Testis (tissue), 2 donors: ENCODE measurements at regions not wholly inside any gene's neighbourhood (a gene's known extent, or its start where the extent isn't known, plus 50 kb on each side); places are given as distances from the start of the nearest gene placed in this dataset.

Source experiments
- DNase-seq: peaks from one replicate; pipeline ENCODE4 v3.0.0-alpha.2; 2019
- H3K27ac ChIP-seq, 2 donors: fragments of 200-600 bp; sonication (generic); one replicate each; pipeline ENCODE4 v1.5.1; 2019
- H3K27me3 ChIP-seq: fragments of 200-600 bp; sonication (generic); one replicate; pipeline ENCODE4 v1.5.1; 2019
- H3K36me3 ChIP-seq: fragments of 200-600 bp; sonication (generic); one replicate; pipeline ENCODE4 v1.5.1; 2017; ENCODE audit warnings: low read depth; ENCODE audit errors: missing control alignments
- H3K4me1 ChIP-seq: fragments of 200-600 bp; sonication (generic); one replicate; pipeline ENCODE4 v1.5.1; 2019
- H3K4me3 ChIP-seq, 2 donors: fragments of 200-600 bp; sonication (generic); one replicate each; pipeline ENCODE4 v1.5.1; 2017 to 2019
- H3K9me3 ChIP-seq: fragments of 200-600 bp; sonication (generic); one replicate; pipeline ENCODE4 v1.5.1; 2017
- CTCF ChIP-seq, 3 experiments: fragments of 450-650 bp in 2 of 3; fragments of 200-600 bp in 1 of 3; sonication (generic) in 1 of 3; IDR thresholded peaks; one replicate each; pipeline ENCODE4 v1.5.1; 2016 to 2019; ENCODE audit warnings: antibody characterized with exemption in 3 of 3, mild to moderate bottlenecking in 2 of 3, moderate library complexity in 1 of 3
- POLR2A ChIP-seq: fragments of 450-650 bp; IDR thresholded peaks from one replicate; pipeline ENCODE4 v1.6.1; 2017; ENCODE audit warnings: antibody characterized with exemption, mild to moderate bottlenecking, moderate library complexity
- WGBS, 2 donors: methylation state at CpG; one replicate each; pipeline ENCODE4 v1.1.5; 2018; 5-methylcytosine and 5-hydroxymethylcytosine counted together
- intact Hi-C: fragments of 100-400 bp; cut with DNase I; formaldehyde crosslinking; loops from one replicate; pipeline ENCODE4 v1.15.1; 2023; ENCODE audit warnings: low total_unique reads

- H3K36me3 ChIP-seq = no peaks in the 10 kb centered on the region
- DNase-seq = no peak
- H3K4me1 ChIP-seq = no peaks in the 10 kb centered on the region
- no peak overlapping the region for H3K27ac ChIP-seq
- no peak for TF ChIP-seq CTCF (IDR thresholded peaks at IDR 0.05)
- no peak for TF ChIP-seq POLR2A
- 42 to 66% methylated on average over 4 of the region's 4 CpGs for WGBS, 2 donors
- H3K9me3 ChIP-seq = no peaks in the 10 kb centered on the region
- intact Hi-C loops = no loop called here
- H3K27me3 ChIP-seq = no peaks in the 10 kb centered on the region
- no peak overlapping the region for H3K4me3 ChIP-seq
Measured at GRCh38 chr2:49404108-49404507, 249.8 kb upstream of the FSHR start.

- DNase-seq = no peak
- Histone ChIP-seq H3K9me3 (no peaks in the 10 kb centered on the region), H3K27ac (no peak overlapping the region), H3K36me3 (no peaks in the 10 kb centered on the region), H3K4me3 (no peak overlapping the region), H3K27me3 (no peaks in the 10 kb centered on the region), H3K4me1 (no peaks in the 10 kb centered on the region)
- TF ChIP-seq CTCF (IDR thresholded peaks at IDR 0.05) (no peak), POLR2A (no peak)
- 62 to 64% methylated on average over 2 of the region's 2 CpGs for WGBS, 2 donors
- intact Hi-C loops = no loop called here
Measured at GRCh38 chr2:49403637-49404036, 249.3 kb upstream of the FSHR start.

GRCh38 chr2:49379406-49379805, 225.1 kb upstream of the FSHR start:
- intact Hi-C loops = no loop called here
- H3K36me3 ChIP-seq = no peaks in the 10 kb centered on the region
- 35 to 50% methylated on average over 1 of the region's 1 CpG for WGBS, 2 donors
- H3K4me1 ChIP-seq = no peaks in the 10 kb centered on the region
- no peaks in the 10 kb centered on the region for H3K9me3 ChIP-seq
- DNase-seq = no peak
- no peak overlapping the region for H3K4me3 ChIP-seq
- H3K27ac ChIP-seq = no peak overlapping the region
- H3K27me3 ChIP-seq = no peaks in the 10 kb centered on the region
- TF ChIP-seq CTCF (IDR thresholded peaks at IDR 0.05) (no peak), POLR2A (no peak)

GRCh38 chr2:49371128-49371701, 216.9 kb upstream of the FSHR start:
- Histone ChIP-seq H3K9me3 (no peaks in the 10 kb centered on the region), H3K27ac (no peak overlapping the region), H3K36me3 (no peaks in the 10 kb centered on the region), H3K4me1 (no peaks in the 10 kb centered on the region), H3K27me3 (no peaks in the 10 kb centered on the region), H3K4me3 (no peak overlapping the region)
- no peak for DNase-seq
- TF ChIP-seq POLR2A = no peak
- no peak for TF ChIP-seq CTCF (IDR thresholded peaks at IDR 0.05)
- intact Hi-C loops = no loop called here

- H3K27ac ChIP-seq = no peak overlapping the region
- no peaks in the 10 kb centered on the region for H3K36me3 ChIP-seq
- no peaks in the 10 kb centered on the region for H3K4me1 ChIP-seq
- no peaks in the 10 kb centered on the region for H3K9me3 ChIP-seq
- WGBS, 2 donors = 80 to 85% methylated on average over 6 of the region's 6 CpGs
- intact Hi-C loops = no loop called here
- H3K27me3 ChIP-seq = no peaks in the 10 kb centered on the region
- no peak for DNase-seq
- H3K4me3 ChIP-seq = no peak overlapping the region
- TF ChIP-seq POLR2A (no peak), CTCF (IDR thresholded peaks at IDR 0.05) (no peak)
Measured at GRCh38 chr2:49369650-49370049, 215.3 kb upstream of the FSHR start.
